GM19099 (cell line): ENCODE measurements at regions not wholly inside any gene's neighbourhood (a gene's known extent, or its start where the extent isn't known, plus 50 kb on each side); places are given as distances from the start of the nearest gene placed in this dataset.

ENCODE experiments used
- POLR2A ChIP-seq: IDR thresholded peaks from 3 replicates; pipeline ENCODE4 v1.6.1; 2011; ENCODE audit warnings: low read depth; ENCODE audit not compliant: insufficient read length; ENCODE audit errors: extremely low read depth

GRCh38 chr10:3353235-3353634 lies 180.7 kb upstream of the PITRM1 start:
- no peak for TF ChIP-seq POLR2A

- TF ChIP-seq POLR2A = no peak
Observed at GRCh38 chr10:3350617-3351258, 178.2 kb upstream of the PITRM1 start.

- TF ChIP-seq POLR2A = no peak
Observed at GRCh38 chr10:3350205-3350604, 177.6 kb upstream of the PITRM1 start.

GRCh38 chr10:3348564-3348963 lies 176.0 kb upstream of the PITRM1 start:
- no peak for TF ChIP-seq POLR2A

GRCh38 chr10:3347413-3348182 lies 175.0 kb upstream of the PITRM1 start:
- no peak for TF ChIP-seq POLR2A

- no peak for TF ChIP-seq POLR2A
Observed at GRCh38 chr10:3346851-3347250, 174.3 kb upstream of the PITRM1 start.

- TF ChIP-seq POLR2A = no peak
Observed at GRCh38 chr10:3342771-3343170, 170.2 kb upstream of the PITRM1 start.

GRCh38 chr10:3340127-3340730 lies 167.6 kb upstream of the PITRM1 start:
- TF ChIP-seq POLR2A = no peak

GRCh38 chr10:3339531-3339950 lies 167.0 kb upstream of the PITRM1 start:
- no peak for TF ChIP-seq POLR2A

GRCh38 chr10:3339121-3339520 lies 166.5 kb upstream of the PITRM1 start:
- no peak for TF ChIP-seq POLR2A

- TF ChIP-seq POLR2A = no peak
Observed at GRCh38 chr10:3337741-3338140, 165.2 kb upstream of the PITRM1 start.

GRCh38 chr10:3336673-3337293 lies 164.2 kb upstream of the PITRM1 start:
- no peak for TF ChIP-seq POLR2A

- TF ChIP-seq POLR2A = no peak
Observed at GRCh38 chr10:3333426-3333825, 160.8 kb upstream of the PITRM1 start.

GRCh38 chr10:3331690-3332230 lies 159.2 kb upstream of the PITRM1 start:
- no peak for TF ChIP-seq POLR2A

- TF ChIP-seq POLR2A = no peak
Observed at GRCh38 chr10:3331187-3331586, 158.6 kb upstream of the PITRM1 start.
